HG03039 (cell line): ENCODE measurements at regions not wholly inside any gene's neighbourhood (a gene's known extent, or its start where the extent isn't known, plus 50 kb on each side); places are given as distances from the start of the nearest gene placed in this dataset.
"Not testable (repeated sequence)": the region's sequence is repeated elsewhere in the genome, so short reads cannot be mapped to it uniquely, and the experiment has no call there.

Source experiments
- ATAC-seq: cut with Tn5 transposase; IDR thresholded peaks from one replicate; pipeline ENCODE4 v1.9.1; 2021; ENCODE audit warnings: mild to moderate bottlenecking, moderate library complexity; ENCODE audit not compliant: unreplicated experiment

GRCh38 chr5:99179206-99179605 is 250.4 kb upstream of the CHD1 start:
- no peak for ATAC-seq

DNA sequence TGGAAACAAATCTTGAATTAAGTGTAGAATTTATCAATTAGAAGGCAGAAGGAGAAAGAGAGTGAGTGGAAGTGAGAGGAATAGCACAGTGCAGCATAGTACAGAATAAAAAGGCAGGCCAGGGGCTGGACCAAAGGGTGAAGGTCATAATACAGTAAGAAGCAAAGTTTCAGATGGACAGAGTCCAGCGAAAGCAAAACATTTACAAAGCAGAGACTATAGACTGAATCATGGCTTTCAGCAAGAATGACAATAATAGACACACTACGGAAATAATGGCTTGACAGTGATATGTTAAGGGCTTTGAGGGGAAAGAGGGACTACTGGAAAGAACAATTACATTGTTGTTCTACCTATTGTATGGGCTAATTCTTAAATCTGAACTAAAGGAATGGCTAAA is 249.0 kb upstream of the CHD1 start:
- ATAC-seq, result no peak

DNA sequence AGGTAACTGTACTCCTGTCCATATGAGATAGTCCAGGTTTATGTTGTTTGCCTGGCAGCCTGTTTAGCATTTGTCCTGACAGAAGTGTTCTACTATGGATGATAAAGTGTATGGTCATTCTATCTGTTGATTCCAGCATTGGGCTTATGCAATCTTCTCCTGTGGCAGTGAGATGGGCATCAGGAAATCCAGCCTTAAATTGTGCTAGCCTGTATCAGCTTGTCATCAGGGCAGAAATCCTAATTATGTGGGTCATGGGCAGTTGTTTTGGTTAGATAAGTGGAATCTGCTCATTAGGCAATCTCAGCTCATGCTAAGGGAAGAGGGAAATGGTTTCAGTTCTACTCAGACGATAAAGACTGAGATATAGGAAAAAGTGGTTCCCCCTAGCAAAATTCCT is 247.4 kb upstream of the CHD1 start:
- ATAC-seq, result no peak

DNA sequence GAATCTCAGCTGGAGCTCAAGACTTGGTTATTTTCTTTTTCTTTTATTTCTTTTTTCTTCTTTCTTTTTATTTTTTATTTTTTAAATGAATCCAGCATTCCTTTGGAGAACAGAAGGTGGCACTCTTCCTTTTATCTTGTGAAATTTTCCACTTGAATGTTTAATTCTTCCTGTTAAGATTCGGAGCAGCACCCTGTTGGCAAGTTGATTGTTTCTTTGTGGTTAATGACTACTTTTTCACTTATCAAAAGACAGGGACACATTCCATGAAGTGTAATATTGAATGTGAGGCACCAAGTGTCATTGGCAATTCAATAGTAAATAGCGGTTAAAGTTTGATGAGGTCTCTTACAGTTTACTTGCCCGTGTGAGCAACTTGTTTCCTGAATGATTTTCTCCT is 240.5 kb upstream of the CHD1 start:
- no peak for ATAC-seq

DNA sequence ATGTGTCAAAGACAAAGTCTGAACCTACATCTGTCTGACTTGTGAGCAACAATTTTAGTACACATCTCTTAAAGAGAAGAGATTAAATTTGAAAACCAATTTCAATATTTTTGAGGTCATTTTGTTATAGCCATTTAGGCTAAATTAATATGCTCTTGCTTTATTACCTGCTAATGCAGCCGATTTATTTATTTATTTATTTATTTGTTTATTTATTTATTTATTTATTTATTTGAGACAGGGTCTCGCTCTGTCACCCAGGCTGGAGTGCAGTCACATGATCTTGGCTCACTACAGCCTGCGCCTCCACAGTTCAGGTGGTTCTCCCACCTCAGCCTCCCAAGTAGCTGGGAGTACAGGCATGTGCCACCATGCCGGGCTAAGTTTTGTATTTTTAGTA is 232.7 kb upstream of the CHD1 start:
- ATAC-seq, result not testable (repeated sequence)

GRCh38 chr5:99156688-99157087 is 227.9 kb upstream of the CHD1 start:
- no peak for ATAC-seq

GRCh38 chr5:99143283-99143795 is 214.5 kb upstream of the CHD1 start:
- ATAC-seq, result not testable (repeated sequence)

DNA sequence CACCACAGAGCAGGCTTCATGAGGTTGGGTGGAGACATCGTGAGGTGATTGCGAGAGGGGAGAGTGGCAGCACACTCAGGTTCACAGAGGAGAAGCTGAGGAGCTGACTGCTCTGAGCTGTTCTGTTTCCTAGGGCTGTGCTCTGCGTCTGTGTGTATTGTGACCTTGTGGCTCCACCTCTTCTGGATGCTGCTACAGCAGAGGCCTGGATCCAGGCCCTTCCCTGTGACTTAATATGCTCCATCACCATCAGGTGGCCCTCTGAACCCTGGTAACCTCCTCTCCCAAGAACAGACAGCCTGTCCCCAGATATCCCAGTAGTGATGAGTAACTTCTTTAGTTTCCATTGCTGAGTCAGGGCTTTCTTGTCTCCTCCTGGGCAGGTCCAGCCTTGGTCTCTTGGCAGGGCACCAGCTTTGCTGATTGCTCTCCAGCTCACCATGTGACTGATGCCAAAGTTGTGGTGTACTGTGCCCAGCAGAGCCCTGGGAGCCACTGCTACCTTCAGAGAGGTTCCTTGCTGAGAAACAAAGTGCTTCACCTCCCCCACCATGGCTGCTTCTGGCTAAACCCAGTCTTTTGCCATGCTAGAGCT is 212.8 kb upstream of the CHD1 start:
- no peak for ATAC-seq

DNA sequence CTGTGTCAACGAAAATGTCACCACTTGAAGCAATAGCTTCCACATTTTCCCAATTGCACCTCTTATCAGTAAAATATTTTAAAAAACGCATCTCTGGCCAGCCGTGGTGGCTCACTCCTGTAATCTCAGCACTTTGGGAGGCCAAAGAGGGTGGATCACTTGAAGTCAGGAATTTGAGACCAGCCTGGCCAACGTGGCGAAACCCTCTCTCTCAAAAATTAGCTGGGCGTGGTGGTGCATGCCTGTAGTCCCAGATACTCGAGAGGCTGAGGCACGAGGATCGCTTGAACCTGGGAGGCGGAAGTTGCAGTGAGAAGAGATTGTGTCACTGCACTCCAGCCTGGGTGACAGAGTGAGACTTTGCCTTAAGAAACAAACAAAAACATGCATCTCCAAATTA is 210.1 kb upstream of the CHD1 start:
- ATAC-seq, result no peak

GRCh38 chr5:99133921-99134320 is 205.1 kb upstream of the CHD1 start:
- ATAC-seq, result no peak

GRCh38 chr5:99129768-99130501 is 201.1 kb upstream of the CHD1 start:
- ATAC-seq, result no peak

DNA sequence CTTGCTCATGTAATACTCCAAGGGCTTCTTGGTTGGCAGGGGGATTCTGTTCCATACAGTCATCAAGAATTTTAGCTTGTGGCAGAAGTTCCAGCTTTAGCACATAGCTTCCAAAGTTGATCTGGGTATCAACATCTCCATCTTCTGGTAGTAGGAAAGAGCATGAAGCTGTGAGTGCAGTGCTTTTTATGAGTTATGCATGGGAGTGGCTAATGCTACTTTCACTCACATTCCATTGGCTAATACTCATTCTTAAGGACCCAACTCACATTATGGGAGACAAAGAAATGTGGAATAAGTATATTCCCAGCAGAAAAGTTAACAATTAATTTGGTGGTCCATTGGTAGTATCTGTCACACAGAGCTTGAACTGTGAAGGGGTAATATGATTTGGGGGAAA is 194.2 kb upstream of the CHD1 start:
- ATAC-seq, result no peak

- ATAC-seq, result no peak
Measured at GRCh38 chr5:99119326-99119725, 190.5 kb upstream of the CHD1 start.

DNA sequence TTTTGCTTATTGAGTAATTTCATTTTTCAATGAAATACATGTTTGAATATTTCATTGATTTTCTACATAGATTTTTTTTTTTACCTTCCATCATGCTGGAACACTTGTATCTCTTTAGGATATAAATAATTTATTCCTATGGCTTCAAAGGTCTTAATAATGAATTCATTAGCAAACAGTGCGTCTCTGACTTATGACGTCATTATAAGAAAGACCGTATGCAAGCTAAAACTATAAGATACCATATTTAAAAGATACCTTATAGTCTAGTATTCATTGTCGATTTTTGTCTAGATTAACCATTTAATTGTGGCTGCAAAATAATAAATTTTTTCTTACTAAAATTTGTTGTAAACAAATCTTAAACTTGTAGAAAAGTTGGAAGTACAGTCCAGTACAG is 187.7 kb upstream of the CHD1 start:
- no peak for ATAC-seq

- no peak for ATAC-seq
Measured at GRCh38 chr5:99109894-99110293, 181.1 kb upstream of the CHD1 start.

DNA sequence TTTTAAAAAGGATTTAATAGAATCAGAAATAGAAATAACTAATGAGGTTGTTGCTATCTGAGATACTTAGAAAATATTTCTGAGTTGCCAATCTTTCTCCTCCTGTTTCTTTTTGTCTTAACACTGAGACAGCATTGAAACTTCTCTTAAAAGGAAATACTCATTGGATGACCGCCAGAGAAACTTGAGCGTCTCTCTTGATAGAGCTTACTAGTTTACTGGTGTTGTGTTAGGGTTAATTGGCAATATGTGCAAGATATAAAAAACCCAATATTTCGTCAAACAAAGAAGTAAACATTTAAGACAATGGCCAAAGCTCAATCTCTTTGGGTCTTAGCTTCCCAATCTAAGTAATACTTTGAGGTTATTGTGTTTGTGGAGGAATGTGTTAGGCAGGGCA is 176.4 kb upstream of the CHD1 start:
- ATAC-seq, result no peak

GRCh38 chr5:99104538-99105132 is 175.8 kb upstream of the CHD1 start:
- ATAC-seq, result no peak

- no peak for ATAC-seq
Measured at GRCh38 chr5:99102073-99102697, 173.4 kb upstream of the CHD1 start.

- no peak for ATAC-seq
Measured at GRCh38 chr5:99099691-99100090, 170.9 kb upstream of the CHD1 start.

GRCh38 chr5:99089822-99090549 is 161.2 kb upstream of the CHD1 start:
- no peak for ATAC-seq

DNA sequence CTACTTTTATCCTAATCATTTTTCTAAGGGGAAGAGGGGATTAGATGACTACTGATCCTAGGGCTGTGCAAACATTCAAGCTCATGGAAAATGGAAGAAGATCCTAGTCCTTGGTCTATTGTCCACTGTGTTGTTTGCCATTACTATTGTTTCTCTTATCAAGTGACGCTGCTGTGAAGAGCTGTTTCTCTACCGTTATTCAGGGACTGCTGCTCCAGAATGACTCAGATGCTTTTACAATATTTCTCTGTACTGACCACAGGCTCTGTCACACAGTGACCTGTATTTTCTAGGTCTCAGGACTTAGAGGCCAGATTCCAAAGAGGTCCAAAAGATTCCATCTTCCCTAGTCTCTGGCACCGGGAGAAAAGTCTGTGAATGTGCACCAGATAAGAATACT is 159.5 kb upstream of the CHD1 start:
- ATAC-seq, result no peak
